Osteocyte (in vitro differentiated cells): ENCODE measurements at regions not wholly inside any gene's neighbourhood (a gene's known extent, or its start where the extent isn't known, plus 50 kb on each side); places are given as distances from the start of the nearest gene placed in this dataset.

Experiments
- DNase-seq: peaks from one replicate; pipeline ENCODE4 v3.0.0; 2021; ENCODE audit warnings: mixed read lengths; ENCODE audit not compliant: unreplicated experiment; ENCODE audit errors: extremely low spot score
- H3K27ac Mint-ChIP-seq: one replicate; pipeline ENCODE4 v1.8.0; 2021; ENCODE audit warnings: mild to moderate bottlenecking, mixed read lengths; ENCODE audit not compliant: unreplicated experiment
- H3K27me3 Mint-ChIP-seq: one replicate; pipeline ENCODE4 v1.8.0; 2021; ENCODE audit warnings: mixed read lengths; ENCODE audit not compliant: unreplicated experiment
- H3K36me3 Mint-ChIP-seq: one replicate; pipeline ENCODE4 v1.8.0; 2021; ENCODE audit warnings: mixed read lengths; ENCODE audit not compliant: unreplicated experiment
- H3K4me1 Mint-ChIP-seq: one replicate; pipeline ENCODE4 v1.8.0; 2021; ENCODE audit warnings: mixed read lengths; ENCODE audit not compliant: unreplicated experiment
- H3K4me3 Mint-ChIP-seq: one replicate; pipeline ENCODE4 v1.8.0; 2021; ENCODE audit warnings: mild to moderate bottlenecking, moderate library complexity, mixed read lengths; ENCODE audit not compliant: unreplicated experiment
- H3K9me3 Mint-ChIP-seq: one replicate; pipeline ENCODE4 v1.8.0; 2021; ENCODE audit warnings: mixed read lengths; ENCODE audit not compliant: unreplicated experiment
- CTCF ChIP-seq: fragments of 200-600 bp; sonication (generic); IDR thresholded peaks from 2 replicates; pipeline ENCODE4 v1.5.0; 2021; ENCODE audit warnings: antibody characterized with exemption, mild to moderate bottlenecking, moderate library complexity

DNA sequence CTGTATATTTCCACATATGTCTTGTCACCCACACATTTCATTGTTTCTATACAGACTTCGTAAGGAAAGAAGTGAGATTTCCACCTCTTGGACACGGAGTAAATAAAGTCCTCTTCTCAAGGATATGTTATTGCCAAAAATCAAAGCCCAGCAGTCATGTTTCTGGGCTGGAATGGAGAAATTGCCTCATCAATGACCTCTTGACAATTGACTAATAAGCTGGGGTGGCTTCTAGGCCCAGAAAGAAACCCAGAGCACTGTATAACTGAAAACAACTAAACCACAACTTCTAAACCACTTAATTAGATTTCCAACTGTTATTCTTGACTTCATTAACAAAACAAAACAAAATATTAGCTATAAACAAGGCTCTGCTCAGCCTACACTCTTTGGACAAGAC is 56.4 kb upstream of the SLC24A5 start:
- Mint-ChIP-seq H3K36me3 (no peaks in the 10 kb centered on the region), H3K4me1 (peaks cover 4% of the 10 kb centered on the region), H3K9me3 (no peaks in the 10 kb centered on the region), H3K27ac (no peak overlapping the region), H3K27me3 (peaks cover 4% of the 10 kb centered on the region), H3K4me3 (no peak overlapping the region)
- TF ChIP-seq CTCF = no peak
- no peak for DNase-seq

DNA sequence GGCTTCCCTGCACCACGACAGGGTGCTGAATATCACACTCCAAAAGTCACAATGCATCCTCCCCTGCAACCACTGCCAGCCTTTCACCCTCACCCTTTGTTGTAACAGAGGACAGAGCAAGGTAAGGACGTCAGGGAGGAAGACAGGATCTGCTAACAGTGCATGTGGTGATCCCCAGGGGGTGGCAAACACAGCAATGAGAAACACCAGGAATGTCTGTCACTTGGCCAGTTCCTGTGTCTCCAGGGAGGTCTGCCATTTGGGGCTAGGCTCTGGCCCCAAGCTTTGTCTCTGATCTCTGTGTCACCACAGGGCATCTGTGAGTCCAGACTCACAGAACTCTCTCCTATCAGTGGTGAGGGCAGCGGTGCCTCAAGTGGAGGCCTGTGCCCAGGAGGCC is 54.3 kb upstream of the SLC24A5 start:
- no peaks in the 10 kb centered on the region for H3K36me3 Mint-ChIP-seq
- peaks cover 4% of the 10 kb centered on the region for H3K4me1 Mint-ChIP-seq
- H3K9me3 Mint-ChIP-seq = no peaks in the 10 kb centered on the region
- peaks cover 8% of the 10 kb centered on the region for H3K27me3 Mint-ChIP-seq
- H3K4me3 Mint-ChIP-seq = no peak overlapping the region
- no peak overlapping the region for H3K27ac Mint-ChIP-seq
- DNase-seq = no peak
- TF ChIP-seq CTCF = no peak
